Urinary bladder (tissue), 3 donors: ENCODE measurements at regions not wholly inside any gene's neighbourhood (a gene's known extent, or its start where the extent isn't known, plus 50 kb on each side); places are given as distances from the start of the nearest gene placed in this dataset.

Experiments
- DNase-seq: peaks from one replicate; pipeline ENCODE4 v3.0.0-alpha.2; 2015; ENCODE audit errors: extremely low spot score
- H3K27ac ChIP-seq: one replicate; pipeline ENCODE4 v1.5.1; 2013; ENCODE audit warnings: low read depth, mild to moderate bottlenecking, moderate library complexity
- H3K36me3 ChIP-seq: one replicate; pipeline ENCODE4 v1.6.1; 2013; ENCODE audit warnings: mild to moderate bottlenecking, moderate library complexity; ENCODE audit not compliant: insufficient read depth
- H3K4me1 ChIP-seq: one replicate; pipeline ENCODE4 v1.6.1; 2013; ENCODE audit warnings: mild to moderate bottlenecking, moderate library complexity; ENCODE audit not compliant: insufficient read depth
- H3K4me3 ChIP-seq: one replicate; pipeline ENCODE4 v1.5.1; 2013; ENCODE audit warnings: low read depth, low read length
- WGBS: extraction: QIAGEN DNeasy Blood & Tissue Kit; methylation state at CpG from one replicate; pipeline ENCODE4 v1.1.7; 2013; 5-methylcytosine and 5-hydroxymethylcytosine counted together
- donor health status: healthy with polysubstance abuse.
- donor health status: healthy.

- no peaks in the 10 kb centered on the region for H3K4me1 ChIP-seq
- no peak overlapping the region for H3K27ac ChIP-seq
- WGBS, result 81% methylated on average over 10 of the region's 10 CpGs
- no peak overlapping the region for H3K4me3 ChIP-seq
- no peak for DNase-seq
- no peaks in the 10 kb centered on the region for H3K36me3 ChIP-seq
Observed at GRCh38 chr10:10564081-10564794, 453.4 kb upstream of the CELF2 start.

GRCh38 chr10:10576937-10577336 lies 440.7 kb upstream of the CELF2 start:
- DNase-seq, result no peak
- H3K27ac ChIP-seq, result no peak overlapping the region
- no peaks in the 10 kb centered on the region for H3K36me3 ChIP-seq
- no peak overlapping the region for H3K4me3 ChIP-seq
- WGBS, result 98% methylated on average over 1 of the region's 1 CpG
- H3K4me1 ChIP-seq, result no peaks in the 10 kb centered on the region

GRCh38 chr10:10579709-10580108 lies 438.0 kb upstream of the CELF2 start:
- Histone ChIP-seq H3K4me1 (no peaks in the 10 kb centered on the region), H3K36me3 (no peaks in the 10 kb centered on the region), H3K27ac (no peak overlapping the region), H3K4me3 (no peak overlapping the region)
- 71% methylated on average over 1 of the region's 1 CpG for WGBS
- DNase-seq, result no peak

- no peak overlapping the region for H3K4me3 ChIP-seq
- no peak for DNase-seq
- 81% methylated on average over 5 of the region's 5 CpGs for WGBS
- no peak overlapping the region for H3K27ac ChIP-seq
- no peaks in the 10 kb centered on the region for H3K36me3 ChIP-seq
- H3K4me1 ChIP-seq, result no peaks in the 10 kb centered on the region
Observed at GRCh38 chr10:10584161-10584560, 433.5 kb upstream of the CELF2 start.

GRCh38 chr10:10587744-10588393 lies 429.8 kb upstream of the CELF2 start:
- Histone ChIP-seq H3K27ac (no peak overlapping the region), H3K4me1 (no peaks in the 10 kb centered on the region), H3K36me3 (no peaks in the 10 kb centered on the region), H3K4me3 (no peak overlapping the region)
- DNase-seq, result no peak
- whole genome bisulfite sequencing, result 60% methylated on average over 5 of the region's 5 CpGs

GRCh38 chr10:10589540-10590303 lies 427.9 kb upstream of the CELF2 start:
- Histone ChIP-seq H3K36me3 (no peaks in the 10 kb centered on the region), H3K4me1 (no peaks in the 10 kb centered on the region), H3K4me3 (no peak overlapping the region), H3K27ac (no peak overlapping the region)
- 31% methylated on average over 4 of the region's 4 CpGs for WGBS
- DNase-seq, result no peak

- H3K27ac ChIP-seq, result no peak overlapping the region
- H3K4me3 ChIP-seq, result no peak overlapping the region
- no peak for DNase-seq
Observed at GRCh38 chr10:10591715-10592341, 425.8 kb upstream of the CELF2 start.

GRCh38 chr10:10596256-10596655 lies 421.4 kb upstream of the CELF2 start:
- Histone ChIP-seq H3K4me3 (no peak overlapping the region), H3K36me3 (no peaks in the 10 kb centered on the region), H3K27ac (no peak overlapping the region), H3K4me1 (no peaks in the 10 kb centered on the region)
- WGBS, result 69% methylated on average over 2 of the region's 2 CpGs
- DNase-seq, result no peak

More at GRCh38 chr10:10591715-10592341, 425.8 kb upstream of the CELF2 start:
- H3K36me3 ChIP-seq, result no peaks in the 10 kb centered on the region
- no peaks in the 10 kb centered on the region for H3K4me1 ChIP-seq
- WGBS, result 69% methylated on average over 8 of the region's 8 CpGs

- Histone ChIP-seq H3K36me3 (no peaks in the 10 kb centered on the region), H3K4me1 (no peaks in the 10 kb centered on the region), H3K27ac (no peak overlapping the region), H3K4me3 (no peak overlapping the region)
- no peak for DNase-seq
- WGBS, result 93% methylated on average over 5 of the region's 5 CpGs
Observed at GRCh38 chr10:10598297-10598696, 419.4 kb upstream of the CELF2 start.

- 90% methylated on average over 5 of the region's 5 CpGs for WGBS
- DNase-seq, result no peak
Observed at GRCh38 chr10:10600004-10600403, 417.7 kb upstream of the CELF2 start.

GRCh38 chr10:10605551-10606081 lies 412.1 kb upstream of the CELF2 start:
- WGBS, result 41% methylated on average over 9 of the region's 9 CpGs
- no peak overlapping the region for H3K4me3 ChIP-seq
- peak; percentile 40 for DNase-seq
- peak overlapping the region; percentile 73 for H3K27ac ChIP-seq
- no peaks in the 10 kb centered on the region for H3K4me1 ChIP-seq
- H3K36me3 ChIP-seq, result no peaks in the 10 kb centered on the region

More at GRCh38 chr10:10600004-10600403, 417.7 kb upstream of the CELF2 start:
- Histone ChIP-seq H3K4me3 (no peak overlapping the region), H3K4me1 (no peaks in the 10 kb centered on the region), H3K36me3 (no peaks in the 10 kb centered on the region), H3K27ac (no peak overlapping the region)

GRCh38 chr10:10609379-10609955 lies 408.2 kb upstream of the CELF2 start:
- no peak for DNase-seq
- Histone ChIP-seq H3K27ac (no peak overlapping the region), H3K4me1 (no peaks in the 10 kb centered on the region), H3K4me3 (no peak overlapping the region), H3K36me3 (no peaks in the 10 kb centered on the region)
- 95% methylated on average over 8 of the region's 8 CpGs for WGBS

GRCh38 chr10:10610171-10610570 lies 407.5 kb upstream of the CELF2 start:
- H3K4me3 ChIP-seq, result no peak overlapping the region
- no peaks in the 10 kb centered on the region for H3K36me3 ChIP-seq
- no peak for DNase-seq
- H3K27ac ChIP-seq, result no peak overlapping the region
- no peaks in the 10 kb centered on the region for H3K4me1 ChIP-seq
- 88% methylated on average over 1 of the region's 1 CpG for WGBS
